ENCODE measurements at regions not wholly inside any gene's neighbourhood (a gene's known extent, or its start where the extent isn't known, plus 50 kb on each side); places are given as distances from the start of the nearest gene placed in this dataset.

DNA sequence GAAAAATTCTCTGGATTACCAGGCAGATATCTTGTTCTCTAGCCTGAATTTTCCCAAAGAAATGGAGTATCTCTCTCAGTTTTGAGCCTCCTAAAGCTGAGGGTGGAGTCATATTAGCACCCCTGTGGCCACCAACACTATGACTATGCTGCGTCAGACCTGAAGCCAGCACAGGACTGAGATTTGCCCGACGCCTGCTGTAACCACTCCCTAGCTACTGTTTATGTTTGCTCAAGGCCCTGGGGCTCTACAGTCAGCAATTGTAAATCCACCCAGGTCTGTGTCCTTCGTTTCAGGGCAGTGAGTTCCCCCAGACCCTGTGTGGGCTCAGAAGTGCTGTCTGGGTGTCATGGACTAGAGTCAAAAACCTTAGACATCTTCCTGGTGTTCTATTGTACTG, 61.4 kb downstream of the ZXDA start:
- Mint-ChIP-seq H3K36me3 (peaks cover 19% of the 10 kb centered on the region; the same call in 1 of the 2 replicates), H3K4me3 (no peak overlapping the region), H3K27me3 (ENCODE audit: low read depth) (no peaks in the 10 kb centered on the region; the same call in 1 of the 2 replicates), H3K9me3 (peaks cover 39% of the 10 kb centered on the region), H3K4me1 (no peaks in the 10 kb centered on the region), H3K27ac (no peak overlapping the region)
- DNase-seq (ENCODE audit: low spot score) (no peak), ATAC-seq (no peak)
- no peak for TF ChIP-seq ZNF416 (CRISPR knock-in tag; IDR thresholded peaks at IDR 0.05)
- no peak for TF ChIP-seq CREB1 (CRISPR knock-in tag; IDR thresholded peaks at IDR 0.05)
- no peak for TF ChIP-seq FOXJ3 (CRISPR knock-in tag; IDR thresholded peaks at IDR 0.05; ENCODE audit: borderline replicate concordance)
- TF ChIP-seq, protein P1, sequence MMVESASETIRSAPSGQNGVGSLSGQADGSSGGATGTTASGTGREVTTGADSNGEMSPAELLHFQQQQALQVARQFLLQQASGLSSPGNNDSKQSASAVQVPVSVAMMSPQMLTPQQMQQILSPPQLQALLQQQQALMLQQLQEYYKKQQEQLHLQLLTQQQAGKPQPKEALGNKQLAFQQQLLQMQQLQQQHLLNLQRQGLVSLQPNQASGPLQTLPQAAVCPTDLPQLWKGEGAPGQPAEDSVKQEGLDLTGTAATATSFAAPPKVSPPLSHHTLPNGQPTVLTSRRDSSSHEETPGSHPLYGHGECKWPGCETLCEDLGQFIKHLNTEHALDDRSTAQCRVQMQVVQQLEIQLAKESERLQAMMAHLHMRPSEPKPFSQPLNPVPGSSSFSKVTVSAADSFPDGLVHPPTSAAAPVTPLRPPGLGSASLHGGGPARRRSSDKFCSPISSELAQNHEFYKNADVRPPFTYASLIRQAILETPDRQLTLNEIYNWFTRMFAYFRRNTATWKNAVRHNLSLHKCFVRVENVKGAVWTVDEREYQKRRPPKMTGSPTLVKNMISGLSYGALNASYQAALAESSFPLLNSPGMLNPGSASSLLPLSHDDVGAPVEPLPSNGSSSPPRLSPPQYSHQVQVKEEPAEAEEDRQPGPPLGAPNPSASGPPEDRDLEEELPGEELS (CRISPR knock-in tag; IDR thresholded peaks at IDR 0.05), result no peak
- no peak for TF ChIP-seq EMX1 (CRISPR knock-in tag; IDR thresholded peaks at IDR 0.05)
- no peak for TF ChIP-seq ZNF671 (CRISPR knock-in tag; IDR thresholded peaks at IDR 0.05)
- TF ChIP-seq ZNF138 (CRISPR knock-in tag; conservative IDR thresholded peaks at IDR 0.05), result no peak
- no peak for TF ChIP-seq HMGXB4 (CRISPR knock-in tag; IDR thresholded peaks at IDR 0.05)
- TF ChIP-seq CTCF (IDR thresholded peaks at IDR 0.05), result no peak
- no peak for TF ChIP-seq JUN (CRISPR knock-in tag; IDR thresholded peaks at IDR 0.05)
- no peak for TF ChIP-seq AFF4 (CRISPR knock-in tag; IDR thresholded peaks at IDR 0.05; ENCODE audit: borderline replicate concordance)
- no peak for TF ChIP-seq ZNF281 (CRISPR knock-in tag; IDR thresholded peaks at IDR 0.05)
- TF ChIP-seq NFE2L1 (CRISPR knock-in tag; IDR thresholded peaks at IDR 0.05), result no peak
- CTCF ChIA-PET, result no interaction called here
- POLR2A ChIA-PET, result no interaction called here

DNA sequence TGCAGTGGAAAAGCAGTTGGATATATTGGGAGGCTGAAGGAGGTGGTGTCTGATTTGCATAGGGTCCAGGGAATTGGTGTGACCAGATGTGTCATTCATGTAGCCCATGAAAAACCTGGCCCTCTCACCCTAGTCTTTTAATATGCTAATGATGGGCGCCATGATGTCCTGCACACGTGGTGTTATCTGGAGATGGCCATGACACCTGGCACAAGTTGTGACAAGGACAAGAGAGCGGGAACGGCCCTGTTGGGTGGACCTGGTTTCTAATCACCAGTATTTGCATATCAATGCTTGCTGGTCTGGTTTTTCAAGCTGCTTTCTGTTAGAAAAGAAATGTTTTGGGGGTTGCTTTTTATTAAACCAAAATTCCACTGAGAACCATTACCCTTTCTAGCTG, 87.4 kb downstream of the ZXDA start:
- Mint-ChIP-seq H3K27ac (no peak overlapping the region), H3K4me3 (no peak overlapping the region), H3K27me3 (ENCODE audit: low read depth) (no peaks in the 10 kb centered on the region), H3K36me3 (peaks cover 7% of the 10 kb centered on the region), H3K4me1 (peaks cover 27% of the 10 kb centered on the region), H3K9me3 (peaks cover 14% of the 10 kb centered on the region)
- ATAC-seq (no peak), DNase-seq (ENCODE audit: low spot score) (no peak)
- POLR2A ChIA-PET, result no interaction called here
- CTCF ChIA-PET, result no interaction called here
- TF ChIP-seq AFF4 (CRISPR knock-in tag; IDR thresholded peaks at IDR 0.05; ENCODE audit: borderline replicate concordance) (no peak), TEAD1 (CRISPR knock-in tag; IDR thresholded peaks at IDR 0.05) (no peak), IRF1 (CRISPR knock-in tag; IDR thresholded peaks at IDR 0.05) (no peak), NFATC4 (CRISPR knock-in tag; IDR thresholded peaks at IDR 0.05) (no peak)
